Endothelial cell of umbilical vein (primary cell): ENCODE measurements at regions not wholly inside any gene's neighbourhood (a gene's known extent, or its start where the extent isn't known, plus 50 kb on each side); places are given as distances from the start of the nearest gene placed in this dataset.

Experiments
- BruUV-seq: library from RNA; stranded (reverse); fragments of 400-500 nt; replicated peaks from 2 replicates; lab custom pipeline; 2021; lab: Mats Ljungman, UMichigan
- CTCF ChIA-PET: fragments of 300-600, 350-600 bp; sonication (Branson Sonifier 250); formaldehyde crosslinking; loops from one replicate; lab custom pipeline; 2021; ENCODE audit warnings: antibody characterized with exemption, inconsistent platforms; lab: Charles Lee
- POLR2A ChIA-PET: fragments of 300-600, 350-600 bp; sonication (Branson Sonifier 250); formaldehyde crosslinking; loops from one replicate; lab custom pipeline; 2021; ENCODE audit warnings: antibody characterized with exemption, inconsistent platforms; lab: Charles Lee
- DNase-seq: peaks from one replicate; pipeline ENCODE4 v3.0.0-alpha.2; 2011; ENCODE audit warnings: low read depth, low spot score
- FAIRE-seq: peaks from 2 replicates; lab custom pipeline; 2011; peaks lifted over from hg19 to GRCh38; lab: Jason Lieb, UNC
- H2AFZ ChIP-seq: 2 replicates; pipeline ENCODE4 v1.6.0; 2012; ENCODE audit warnings: low read depth, low read length, control low read depth, inconsistent platforms
- H3K27ac ChIP-seq: 2 replicates; pipeline ENCODE4 v1.5.1; 2011; ENCODE audit warnings: low read depth, mild to moderate bottlenecking, control low read depth, low read length, moderate library complexity; ENCODE audit not compliant: insufficient read depth
- H3K27me3 ChIP-seq, 2 experiments: 2 replicates each; pipeline versions ENCODE4 v1.6.0 to v1.6.1; 2011; ENCODE audit warnings: low read length in 2 of 2, mixed read lengths in 1 of 2; ENCODE audit not compliant: control insufficient read depth in 2 of 2, insufficient read depth in 2 of 2
- H3K36me3 ChIP-seq, 2 experiments: 2 replicates in 1 of 2; 3 replicates in 1 of 2; pipeline ENCODE4 v1.5.1; 2011; ENCODE audit warnings: low read length in 2 of 2, mild to moderate bottlenecking in 1 of 2, moderate library complexity in 1 of 2; ENCODE audit not compliant: control insufficient read depth in 2 of 2, insufficient read depth in 2 of 2; ENCODE audit errors: extremely low read depth in 1 of 2
- H3K4me1 ChIP-seq: 3 replicates; pipeline ENCODE4 v1.5.1; 2011; ENCODE audit warnings: mild to moderate bottlenecking, low read length; ENCODE audit not compliant: control insufficient read depth, insufficient read depth; ENCODE audit errors: extremely low read depth
- H3K4me2 ChIP-seq: 2 replicates; pipeline ENCODE4 v1.6.1; 2011; ENCODE audit warnings: low read length, control low read depth, mixed read lengths; ENCODE audit not compliant: insufficient read depth
- H3K4me3 ChIP-seq, 3 experiments: fragments of 200-600 bp in 1 of 3; sonication (generic), shearing (Covaris generic) in 1 of 3; replicated peaks in 1 of 3; 2 replicates each; pipeline ENCODE4 v1.5.1; 2011 to 2016; ENCODE audit warnings: control low read depth in 3 of 3, low read length in 3 of 3, mild to moderate bottlenecking in 2 of 3, inconsistent platforms in 1 of 3, low read depth in 1 of 3, moderate library complexity in 1 of 3; ENCODE audit not compliant: insufficient read depth in 1 of 3
- H3K79me2 ChIP-seq: 2 replicates; pipeline ENCODE4 v1.6.0; 2012; ENCODE audit warnings: low read length, inconsistent platforms; ENCODE audit not compliant: control insufficient read depth, insufficient read depth
- H3K9ac ChIP-seq: replicated peaks from 2 replicates; pipeline ENCODE3; 2011; ENCODE audit warnings: low read length, control low read depth; ENCODE audit not compliant: insufficient read depth; ENCODE audit errors: extremely low read depth
- H3K9me1 ChIP-seq: replicated peaks from 3 replicates; pipeline ENCODE4 v1.6.0; 2011; ENCODE audit warnings: mild to moderate bottlenecking, low read length; ENCODE audit not compliant: control insufficient read depth, insufficient read depth; ENCODE audit errors: extremely low read depth
- H3K9me3 ChIP-seq: replicated peaks from 2 replicates; pipeline ENCODE4 v1.5.1; 2012; ENCODE audit warnings: low read length, inconsistent platforms; ENCODE audit not compliant: control insufficient read depth, insufficient read depth
- H4K20me1 ChIP-seq: replicated peaks from 2 replicates; pipeline ENCODE3; 2011; ENCODE audit warnings: mild to moderate bottlenecking, low read length; ENCODE audit not compliant: control insufficient read depth, insufficient read depth; ENCODE audit errors: extremely low read depth
- CTCF ChIP-seq, 2 donors: IDR thresholded peaks; 1 replicate in 1 of 2; 2 replicates in 1 of 2; pipeline ENCODE4 v1.5.1; 2011; ENCODE audit warnings: low read length in 2 of 2, mild to moderate bottlenecking in 2 of 2, moderate library complexity in 2 of 2, control low read depth in 1 of 2, inconsistent platforms in 1 of 2, low read depth in 1 of 2; ENCODE audit not compliant: insufficient read depth in 1 of 2; ENCODE audit errors: extremely low read depth in 1 of 2
- EZH2 ChIP-seq: IDR thresholded peaks from 2 replicates; pipeline ENCODE4 v1.6.1; 2012; ENCODE audit warnings: borderline replicate concordance, low read depth, mild to moderate bottlenecking, moderate library complexity, low read length, inconsistent platforms; ENCODE audit not compliant: severe bottlenecking
- FOS ChIP-seq: IDR thresholded peaks from 2 replicates; pipeline ENCODE4 v1.6.1; 2011; ENCODE audit warnings: mild to moderate bottlenecking, low read length, moderate library complexity, borderline replicate concordance; ENCODE audit not compliant: insufficient read depth
- GATA2 ChIP-seq: IDR thresholded peaks from 2 replicates; pipeline ENCODE4 v1.7.0; 2011; ENCODE audit warnings: low read depth, mild to moderate bottlenecking, moderate library complexity, mixed read lengths, low read length; ENCODE audit not compliant: insufficient read length, insufficient read depth
- JUN ChIP-seq: IDR thresholded peaks from 2 replicates; pipeline ENCODE4 v1.6.1; 2011; ENCODE audit warnings: borderline replicate concordance, low read depth; ENCODE audit not compliant: insufficient read length, insufficient read depth
- MAX ChIP-seq: IDR thresholded peaks from 2 replicates; pipeline ENCODE4 v1.6.1; 2011; ENCODE audit not compliant: insufficient read depth, insufficient read length
- MYC ChIP-seq: IDR thresholded peaks from one replicate; pipeline ENCODE4 v1.6.1; 2011; ENCODE audit warnings: mild to moderate bottlenecking, low read depth, low read length
- POLR2A ChIP-seq: IDR thresholded peaks from 2 replicates; pipeline ENCODE4 v1.6.1; 2012; ENCODE audit warnings: low read depth, mild to moderate bottlenecking, control low read depth, low read length
- POLR2AphosphoS5 ChIP-seq: IDR thresholded peaks from 2 replicates; pipeline ENCODE4 v1.6.1; 2012; ENCODE audit warnings: low read depth, mild to moderate bottlenecking, control low read depth, low read length, moderate library complexity; ENCODE audit not compliant: insufficient read depth
- dilution Hi-C: fragments of 300-500 bp; cut with MboI; formaldehyde crosslinking; loops from one replicate; pipeline ENCODE4 v1.15.0; 2019; ENCODE audit warnings: low sequenced_read_pairs; ENCODE audit not compliant: extremely low pct_ligation_motif_present
- intact Hi-C: fragments of 100-400 bp; cut with micrococcal nuclease; formaldehyde crosslinking; loops from one replicate; pipeline ENCODE4 v1.10.0; 2022

- Histone ChIP-seq H3K27ac (no peak overlapping the region), H3K4me1 (no peaks in the 10 kb centered on the region), H3K36me3 (no peaks in the 10 kb centered on the region), H3K9me1 (no peaks in the 10 kb centered on the region), H3K27me3 (no peaks in the 10 kb centered on the region), H3K4me3 (no peak overlapping the region), H3K9me3 (peaks cover 5% of the 10 kb centered on the region), H2AFZ (no peak overlapping the region), H3K4me2 (no peak overlapping the region), H3K9ac (no peak overlapping the region), H3K79me2 (no peaks in the 10 kb centered on the region), H4K20me1 (no peaks in the 10 kb centered on the region)
- ChIA-PET CTCF (interaction anchor here (0.8 kb wide), 1 partner anchor 18 kb away, joined by 4 read pairs; no protein-coding TSS in a partner anchor), POLR2A (no interaction called here)
- TF ChIP-seq MYC = no peak
- no peak for TF ChIP-seq FOS
- TF ChIP-seq GATA2 = no peak
- no peak for TF ChIP-seq POLR2AphosphoS5
- TF ChIP-seq EZH2 = no peak
- TF ChIP-seq MAX = no peak
- no peak for TF ChIP-seq CTCF (IDR thresholded peaks at IDR 0.05; ENCODE audit: extremely low read depth in 1 of 2, insufficient read depth in 1 of 2, low read depth in 1 of 2, low read length in 2 of 2)
- no peak for TF ChIP-seq POLR2A
- TF ChIP-seq JUN = no peak
- intact Hi-C loops = no loop called here
- no TSS peak for BruUV-seq
- DNase-seq (no peak), FAIRE-seq (no peak)
- dilution Hi-C loops = no loop called here
These were observed 1149.5 kb upstream of the FANCL start for GRCh38 chr2:59390581-59390980.
